ENCODE measurements at regions not wholly inside any gene's neighbourhood (a gene's known extent, or its start where the extent isn't known, plus 50 kb on each side); places are given as distances from the start of the nearest gene placed in this dataset.
A peak's percentile ranks its signal among the peaks of the same experiment; 100 is the strongest.

GRCh38 chr14:51786227-51786626 is 74.2 kb upstream of the GNG2 start:
- no peak overlapping the region for H3K27ac ChIP-seq
- no peaks in the 10 kb centered on the region for H3K9me3 ChIP-seq
- H3K27me3 ChIP-seq = no peaks in the 10 kb centered on the region
- intact Hi-C loops (cut with DNase I) = no loop called here
- no peak for TF ChIP-seq CTCF (IDR thresholded peaks at IDR 0.05)
- TF ChIP-seq POLR2A (IDR thresholded peaks at IDR 0.05) = no peak
- TF ChIP-seq POLR2AphosphoS5 (IDR thresholded peaks at IDR 0.05; ENCODE audit: insufficient read depth in 1 of 2, low read depth in 1 of 2) = no peak
- DNase-seq (ENCODE audit: extremely low spot score in 2 of 2) = no peak
- H3K4me1 ChIP-seq = no peaks in the 10 kb centered on the region
- no peak overlapping the region for H3K4me3 ChIP-seq
- H3K36me3 ChIP-seq = no peaks in the 10 kb centered on the region

DNA sequence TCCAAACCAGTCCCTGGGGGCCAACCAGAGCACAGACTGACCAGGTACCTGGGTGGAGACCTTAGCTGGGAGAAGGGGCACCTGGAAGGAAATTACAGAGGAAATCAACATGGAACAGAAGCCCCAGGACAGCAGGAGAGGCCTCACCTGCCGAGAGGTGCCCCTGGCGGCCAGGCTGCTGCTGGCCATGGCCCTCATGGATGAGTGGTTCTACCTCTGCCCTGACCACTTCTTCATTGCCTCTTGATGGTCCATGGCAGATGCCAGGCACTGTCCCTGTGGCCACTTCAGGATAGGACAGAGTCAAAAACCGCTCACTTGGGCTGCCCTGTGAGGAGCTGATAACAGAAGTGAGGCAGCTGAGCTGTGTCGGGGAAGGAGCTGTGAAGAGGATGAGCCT is 73.1 kb upstream of the GNG2 start:
- H3K36me3 ChIP-seq = no peaks in the 10 kb centered on the region
- intact Hi-C loops (cut with DNase I) = no loop called here
- no peak overlapping the region for H3K27ac ChIP-seq
- H3K4me1 ChIP-seq = no peaks in the 10 kb centered on the region
- no peaks in the 10 kb centered on the region for H3K27me3 ChIP-seq
- DNase-seq (ENCODE audit: extremely low spot score in 2 of 2) = no peak
- no peak for TF ChIP-seq POLR2A (IDR thresholded peaks at IDR 0.05)
- TF ChIP-seq CTCF (IDR thresholded peaks at IDR 0.05) = no peak
- no peak for TF ChIP-seq POLR2AphosphoS5 (IDR thresholded peaks at IDR 0.05; ENCODE audit: insufficient read depth in 1 of 2, low read depth in 1 of 2)
- H3K4me3 ChIP-seq = no peak overlapping the region
- no peaks in the 10 kb centered on the region for H3K9me3 ChIP-seq

- H3K36me3 ChIP-seq = no peaks in the 10 kb centered on the region
- DNase-seq (ENCODE audit: extremely low spot score in 2 of 2) = no peak
- TF ChIP-seq POLR2A (IDR thresholded peaks at IDR 0.05) (no peak), CTCF (IDR thresholded peaks at IDR 0.05) (no peak), POLR2AphosphoS5 (IDR thresholded peaks at IDR 0.05; ENCODE audit: insufficient read depth in 1 of 2, low read depth in 1 of 2) (no peak)
- intact Hi-C loops (cut with DNase I) = no loop called here
- H3K4me3 ChIP-seq = no peak overlapping the region
- H3K4me1 ChIP-seq = no peaks in the 10 kb centered on the region
- no peaks in the 10 kb centered on the region for H3K27me3 ChIP-seq
- no peak overlapping the region for H3K27ac ChIP-seq
- no peaks in the 10 kb centered on the region for H3K9me3 ChIP-seq
Observed at GRCh38 chr14:51789114-51789513, 71.3 kb upstream of the GNG2 start.

DNA sequence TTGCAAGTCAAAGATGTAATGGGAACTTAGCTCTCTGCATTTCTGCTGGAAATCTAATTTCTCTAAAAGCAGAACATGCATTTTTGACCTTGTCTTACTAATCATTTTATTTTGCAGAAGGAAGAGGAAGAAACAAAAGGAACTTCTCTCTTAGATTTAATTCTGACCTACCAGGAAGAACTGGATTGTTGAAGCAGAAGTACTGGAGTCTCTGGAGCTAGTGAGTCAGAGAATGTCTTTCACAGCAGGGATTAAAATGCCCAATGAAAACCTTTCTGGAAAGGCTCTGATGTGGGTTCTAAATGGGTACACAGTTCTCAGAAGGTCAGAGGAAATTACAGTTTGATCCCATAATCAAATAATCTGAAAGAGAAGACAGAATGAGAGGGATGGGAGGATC is 70.8 kb upstream of the GNG2 start:
- intact Hi-C loops (cut with DNase I) = no loop called here
- no peak for TF ChIP-seq POLR2A (IDR thresholded peaks at IDR 0.05)
- TF ChIP-seq POLR2AphosphoS5 (IDR thresholded peaks at IDR 0.05; ENCODE audit: insufficient read depth in 1 of 2, low read depth in 1 of 2) = peak in 1 of 2 donors; percentile 36
- no peak for TF ChIP-seq CTCF (IDR thresholded peaks at IDR 0.05)
- Histone ChIP-seq H3K9me3 (no peaks in the 10 kb centered on the region), H3K27me3 (no peaks in the 10 kb centered on the region), H3K27ac (no peak overlapping the region), H3K36me3 (no peaks in the 10 kb centered on the region), H3K4me3 (no peak overlapping the region), H3K4me1 (no peaks in the 10 kb centered on the region)
- no peak for DNase-seq (ENCODE audit: extremely low spot score in 2 of 2)

DNA sequence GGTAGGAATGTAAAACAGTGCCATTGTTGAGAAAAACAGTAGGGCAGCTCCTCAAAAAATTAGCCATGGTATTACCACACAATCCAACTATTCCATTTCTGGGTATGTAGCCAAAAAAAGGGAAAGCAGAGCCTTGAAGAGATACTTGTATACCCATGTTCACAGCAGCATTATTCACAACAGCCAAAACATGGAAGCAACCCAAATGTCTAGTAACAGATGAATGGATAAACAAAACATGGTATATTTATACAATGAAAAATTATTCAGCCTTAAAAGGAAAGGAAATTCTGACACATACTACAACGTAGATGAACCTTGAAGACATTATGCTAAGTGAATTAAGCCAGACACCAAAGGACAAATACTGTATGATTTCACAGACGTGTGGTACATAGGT is 67.6 kb upstream of the GNG2 start:
- TF ChIP-seq POLR2AphosphoS5 (IDR thresholded peaks at IDR 0.05; ENCODE audit: insufficient read depth in 1 of 2, low read depth in 1 of 2) = no peak
- TF ChIP-seq CTCF (IDR thresholded peaks at IDR 0.05) = no peak
- no peak for TF ChIP-seq POLR2A (IDR thresholded peaks at IDR 0.05)
- no peaks in the 10 kb centered on the region for H3K4me1 ChIP-seq
- no peaks in the 10 kb centered on the region for H3K27me3 ChIP-seq
- no peaks in the 10 kb centered on the region for H3K9me3 ChIP-seq
- DNase-seq (ENCODE audit: extremely low spot score in 2 of 2) = no peak
- H3K4me3 ChIP-seq = no peak overlapping the region
- H3K27ac ChIP-seq = no peak overlapping the region
- no peaks in the 10 kb centered on the region for H3K36me3 ChIP-seq
- intact Hi-C loops (cut with DNase I) = no loop called here

Data from vagina (tissue), 2 donors.